GM21528 (cell line): ENCODE measurements at regions not wholly inside any gene's neighbourhood (a gene's known extent, or its start where the extent isn't known, plus 50 kb on each side); places are given as distances from the start of the nearest gene placed in this dataset.
"Not testable (repeated sequence)": the region's sequence is repeated elsewhere in the genome, so short reads cannot be mapped to it uniquely, and the experiment has no call there.

Experiments
- ATAC-seq: cut with Tn5 transposase; IDR thresholded peaks from one replicate; pipeline ENCODE4 v1.9.1; 2021; ENCODE audit warnings: mild to moderate bottlenecking, moderate library complexity; ENCODE audit not compliant: unreplicated experiment, low FRiP score

GRCh38 chrX:45467537-45467936 lies 266.9 kb upstream of the DIPK2B start:
- ATAC-seq = not testable (repeated sequence)

- ATAC-seq = not testable (repeated sequence)
Measured at GRCh38 chrX:45455732-45456131, 255.1 kb upstream of the DIPK2B start.

GRCh38 chrX:45454290-45454689 lies 253.6 kb upstream of the DIPK2B start:
- ATAC-seq = no peak

- no peak for ATAC-seq
Measured at GRCh38 chrX:45449982-45450381, 249.3 kb upstream of the DIPK2B start.

GRCh38 chrX:45447995-45448394 lies 247.3 kb upstream of the DIPK2B start:
- ATAC-seq = no peak

- ATAC-seq = no peak
Measured at GRCh38 chrX:45447331-45447730, 246.7 kb upstream of the DIPK2B start.

GRCh38 chrX:45445745-45446412 lies 245.2 kb upstream of the DIPK2B start:
- no peak for ATAC-seq

- no peak for ATAC-seq
Measured at GRCh38 chrX:45437186-45437585, 236.5 kb upstream of the DIPK2B start.

GRCh38 chrX:45435481-45435880 lies 234.8 kb upstream of the DIPK2B start:
- ATAC-seq = no peak

- no peak for ATAC-seq
Measured at GRCh38 chrX:45434231-45434630, 233.6 kb upstream of the DIPK2B start.

GRCh38 chrX:45428831-45429230 lies 228.2 kb upstream of the DIPK2B start:
- ATAC-seq = no peak

GRCh38 chrX:45424326-45424725 lies 223.7 kb upstream of the DIPK2B start:
- ATAC-seq = no peak

- no peak for ATAC-seq
Measured at GRCh38 chrX:45422216-45422925, 221.7 kb upstream of the DIPK2B start.

- no peak for ATAC-seq
Measured at GRCh38 chrX:45421806-45422205, 221.1 kb upstream of the DIPK2B start.

GRCh38 chrX:45404206-45404605 lies 203.5 kb upstream of the DIPK2B start:
- ATAC-seq = no peak

GRCh38 chrX:45401923-45402322 lies 201.2 kb upstream of the DIPK2B start:
- no peak for ATAC-seq

GRCh38 chrX:45400951-45401725 lies 200.5 kb upstream of the DIPK2B start:
- ATAC-seq = not testable (repeated sequence)

- no peak for ATAC-seq
Measured at GRCh38 chrX:45400027-45400779, 199.5 kb upstream of the DIPK2B start.

- no peak for ATAC-seq
Measured at GRCh38 chrX:45385757-45386156, 185.1 kb upstream of the DIPK2B start.

GRCh38 chrX:45381841-45382240 lies 181.2 kb upstream of the DIPK2B start:
- ATAC-seq = no peak

GRCh38 chrX:45381366-45381765 lies 180.7 kb upstream of the DIPK2B start:
- ATAC-seq = no peak
